ENCODE measurements at regions not wholly inside any gene's neighbourhood (a gene's known extent, or its start where the extent isn't known, plus 50 kb on each side); places are given as distances from the start of the nearest gene placed in this dataset.
A peak's percentile ranks its signal among the peaks of the same experiment; 100 is the strongest.

DNA sequence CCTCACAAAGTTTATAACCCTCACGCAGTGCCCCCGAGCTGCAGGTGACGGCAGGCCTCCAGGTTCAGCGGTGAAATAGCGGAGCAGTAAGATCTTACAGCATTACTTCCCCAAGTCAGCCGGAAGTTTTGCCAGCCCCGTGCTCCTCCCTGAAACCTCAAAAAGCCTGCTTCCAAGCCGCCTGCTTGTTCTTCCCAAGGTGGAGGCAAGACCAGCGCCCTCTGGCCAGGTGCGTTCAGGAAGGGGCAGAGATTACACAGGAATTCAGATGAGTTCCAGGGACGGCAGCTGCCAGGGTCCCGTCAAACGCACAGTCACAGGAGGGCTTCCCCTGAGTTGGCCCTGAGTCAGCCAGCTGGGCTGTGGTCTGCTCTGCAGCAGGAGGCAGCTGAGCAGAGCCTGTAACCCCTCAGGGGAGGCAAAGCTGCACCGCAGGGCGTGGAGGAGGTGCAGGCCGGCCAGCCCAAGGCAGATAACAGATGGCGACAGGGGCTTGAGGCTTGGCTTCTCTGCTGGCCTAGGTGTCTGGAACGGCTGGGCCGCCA, 124.1 kb upstream of the RPS6KA2 start:
- DNase-seq (ENCODE audit: low read depth) = no peak

DNA sequence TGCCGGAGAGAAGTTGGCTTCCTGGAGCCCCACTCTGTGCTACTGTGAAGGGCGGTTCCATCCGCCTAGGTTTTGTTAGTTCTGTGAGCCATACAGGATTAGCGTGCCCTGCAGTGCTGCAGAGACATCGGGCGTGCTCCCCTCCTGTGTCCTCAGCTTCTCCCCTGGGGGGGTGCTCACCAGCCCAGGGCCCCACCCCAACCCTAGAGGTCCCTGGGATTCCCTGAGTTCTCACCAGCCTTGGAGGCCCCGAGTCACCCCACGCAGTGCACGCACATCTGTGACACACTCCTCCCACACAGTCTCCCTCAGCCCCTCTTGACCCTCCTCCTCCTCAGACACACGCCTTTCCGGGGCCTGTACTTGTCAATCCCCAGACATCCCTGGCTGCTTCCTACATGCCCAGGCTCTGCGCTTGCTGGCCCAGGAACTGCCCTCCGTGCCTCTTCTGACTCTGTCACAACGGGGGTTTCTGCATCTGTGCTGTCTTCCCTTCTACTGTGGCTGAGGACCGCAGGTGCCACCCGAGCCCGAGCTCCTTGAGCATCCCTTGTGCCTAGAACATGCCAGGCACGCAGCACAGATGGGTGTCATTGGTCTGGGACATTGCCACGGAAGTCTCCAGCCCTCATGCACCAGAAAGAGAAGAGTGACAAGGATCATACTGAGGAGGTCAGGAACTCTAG, 123.2 kb upstream of the RPS6KA2 start:
- DNase-seq (ENCODE audit: low read depth) = no peak

DNA sequence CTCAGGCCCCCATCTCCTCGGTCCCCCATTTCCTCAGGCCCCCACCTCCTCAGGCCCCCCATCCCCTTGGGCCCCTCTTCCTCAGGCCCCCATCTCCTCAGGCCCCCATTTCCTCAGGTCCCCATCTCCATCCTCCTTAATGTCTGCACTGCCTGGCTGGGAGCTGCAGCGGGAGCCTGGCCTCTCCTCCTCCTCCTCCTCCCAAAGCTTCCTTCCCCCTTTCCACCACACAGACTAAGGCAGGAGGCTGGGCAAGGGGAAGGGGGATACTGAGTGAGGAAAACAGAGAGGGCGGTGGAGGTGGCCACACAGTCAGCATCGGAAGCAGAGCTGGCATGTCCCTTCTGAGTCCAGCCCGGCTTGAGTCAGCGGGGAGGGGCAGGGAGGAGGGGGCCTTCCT, 122.6 kb upstream of the RPS6KA2 start:
- DNase-seq (ENCODE audit: low read depth) = no peak

DNA sequence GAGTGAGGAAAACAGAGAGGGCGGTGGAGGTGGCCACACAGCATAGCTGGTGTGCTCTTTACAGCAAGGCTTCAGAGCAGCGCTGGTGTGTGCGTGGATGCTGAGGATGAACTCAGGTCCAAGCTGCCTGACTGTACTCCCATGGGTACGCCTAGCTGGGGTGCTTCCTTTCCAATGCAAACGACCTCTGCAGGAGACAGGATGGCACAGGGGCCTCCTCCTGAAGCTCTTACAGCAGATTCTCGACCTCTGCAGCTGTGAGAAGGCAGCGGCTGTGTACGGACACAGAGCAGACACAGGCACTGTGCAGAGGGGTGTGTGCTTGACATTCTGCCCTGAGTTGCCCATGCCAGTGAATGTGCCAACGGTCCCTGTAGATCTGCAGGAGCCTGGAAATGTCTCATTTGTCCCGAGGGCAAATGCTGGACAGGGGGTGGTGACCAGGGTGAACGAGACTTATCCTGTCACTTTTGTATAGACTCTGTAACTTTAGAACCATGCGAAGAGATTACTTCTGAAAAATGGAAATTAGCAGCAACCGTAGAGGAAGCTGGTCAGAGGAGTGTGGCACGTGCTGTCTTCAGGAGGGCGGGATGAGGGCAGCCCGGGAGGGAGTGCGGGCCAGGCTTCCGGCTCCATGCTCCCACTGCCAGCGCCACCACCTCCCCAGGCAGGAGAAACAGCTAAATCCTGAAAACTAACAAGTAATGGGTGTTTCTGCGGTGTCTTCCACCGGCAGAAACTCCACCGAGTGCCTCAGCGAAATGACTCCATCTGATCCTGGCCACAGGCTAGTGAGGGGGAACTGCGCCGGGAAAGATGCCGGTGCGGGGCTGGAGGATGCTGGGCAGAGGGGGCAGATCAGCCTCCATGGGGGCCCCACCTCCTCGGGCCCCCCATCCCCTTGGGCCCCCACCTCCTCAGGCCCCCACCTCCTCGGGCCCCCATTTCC, 120.9 kb upstream of the RPS6KA2 start:
- DNase-seq (ENCODE audit: low read depth) = no peak

DNA sequence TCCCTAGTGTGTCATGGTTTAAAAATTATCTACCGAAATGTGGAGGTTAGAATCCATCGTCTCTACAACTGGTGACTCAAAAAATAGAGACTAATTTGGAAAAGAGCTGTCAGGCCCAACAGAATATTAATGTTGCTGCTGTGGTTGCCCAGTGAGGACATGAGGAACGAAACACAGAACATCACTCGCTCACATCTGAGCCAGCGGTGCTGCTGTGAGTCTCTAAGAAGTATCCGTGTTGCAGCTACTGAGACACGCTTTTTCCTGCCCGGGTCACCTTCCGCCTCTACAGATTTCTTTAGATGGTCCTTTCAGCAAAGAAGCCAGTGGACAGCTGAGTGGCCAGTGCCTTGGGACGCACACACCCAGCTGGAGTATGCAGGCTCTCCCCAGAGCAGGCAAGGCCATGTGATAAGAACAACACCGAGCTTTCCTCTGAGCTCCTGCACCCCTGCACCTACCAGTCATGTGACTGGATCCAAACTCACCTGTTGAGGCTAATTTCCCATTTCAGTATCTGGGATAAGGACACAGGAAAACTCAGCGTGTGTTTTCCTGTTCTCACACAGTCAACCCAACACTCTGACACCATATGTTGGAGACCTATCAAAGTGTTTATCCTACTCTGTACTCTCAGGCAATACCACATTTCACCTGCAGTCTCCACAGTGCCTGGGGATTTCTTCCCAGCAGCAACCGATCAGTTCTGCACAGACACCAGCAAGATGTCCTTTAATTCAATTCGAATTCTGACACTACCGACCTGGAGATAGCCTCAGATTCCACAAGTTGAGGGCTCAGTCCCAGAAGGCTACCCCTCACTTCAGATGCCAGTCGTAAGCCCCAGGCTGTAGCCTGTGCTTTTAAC, 119.0 kb upstream of the RPS6KA2 start:
- no peak for DNase-seq (ENCODE audit: low read depth)

DNA sequence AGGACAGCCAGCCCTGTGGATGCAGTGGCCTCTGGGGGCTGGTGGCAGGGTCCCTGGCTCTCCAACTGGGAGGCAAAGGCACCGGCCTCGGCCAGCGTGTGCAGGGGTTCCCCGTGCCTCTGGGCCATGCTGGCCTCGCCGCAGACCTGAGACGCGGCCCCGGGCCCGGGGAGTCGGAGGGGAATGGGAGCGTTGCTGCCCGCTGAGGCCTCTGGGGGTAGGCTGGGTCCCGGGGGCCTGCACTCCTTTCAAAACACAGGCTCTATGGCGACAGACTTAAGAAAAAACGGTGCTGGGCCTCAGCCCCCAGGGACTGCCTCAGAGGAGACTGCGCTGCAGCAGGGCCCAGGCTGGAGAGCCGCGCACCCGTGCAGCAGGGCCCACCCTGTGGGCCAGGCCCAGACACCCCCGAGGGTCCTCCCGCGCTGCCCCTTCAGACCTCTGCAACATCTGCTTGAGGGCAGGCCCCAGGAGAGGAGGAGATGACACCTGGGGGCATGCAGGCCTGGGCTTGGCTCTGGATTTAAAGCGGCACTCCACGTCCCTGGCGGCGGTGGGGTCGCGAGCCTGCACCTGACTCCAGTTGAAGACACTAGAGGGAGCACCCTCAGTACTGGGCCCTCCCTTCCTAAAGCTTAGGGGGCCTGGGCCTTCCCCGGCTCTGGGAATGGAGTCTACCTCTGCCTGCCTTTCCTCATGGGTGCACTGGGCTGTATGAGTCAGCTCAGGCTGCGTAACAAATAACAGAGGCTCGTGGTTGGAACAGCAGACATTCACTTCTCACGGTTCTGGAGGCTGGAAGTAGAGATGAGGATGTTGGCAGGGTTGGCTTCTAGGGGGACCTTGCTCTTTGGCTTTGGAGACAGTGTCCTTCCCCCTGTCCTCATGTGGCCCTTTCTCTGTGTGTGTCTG, 117.4 kb upstream of the RPS6KA2 start:
- DNase-seq (ENCODE audit: low read depth) = no peak

DNA sequence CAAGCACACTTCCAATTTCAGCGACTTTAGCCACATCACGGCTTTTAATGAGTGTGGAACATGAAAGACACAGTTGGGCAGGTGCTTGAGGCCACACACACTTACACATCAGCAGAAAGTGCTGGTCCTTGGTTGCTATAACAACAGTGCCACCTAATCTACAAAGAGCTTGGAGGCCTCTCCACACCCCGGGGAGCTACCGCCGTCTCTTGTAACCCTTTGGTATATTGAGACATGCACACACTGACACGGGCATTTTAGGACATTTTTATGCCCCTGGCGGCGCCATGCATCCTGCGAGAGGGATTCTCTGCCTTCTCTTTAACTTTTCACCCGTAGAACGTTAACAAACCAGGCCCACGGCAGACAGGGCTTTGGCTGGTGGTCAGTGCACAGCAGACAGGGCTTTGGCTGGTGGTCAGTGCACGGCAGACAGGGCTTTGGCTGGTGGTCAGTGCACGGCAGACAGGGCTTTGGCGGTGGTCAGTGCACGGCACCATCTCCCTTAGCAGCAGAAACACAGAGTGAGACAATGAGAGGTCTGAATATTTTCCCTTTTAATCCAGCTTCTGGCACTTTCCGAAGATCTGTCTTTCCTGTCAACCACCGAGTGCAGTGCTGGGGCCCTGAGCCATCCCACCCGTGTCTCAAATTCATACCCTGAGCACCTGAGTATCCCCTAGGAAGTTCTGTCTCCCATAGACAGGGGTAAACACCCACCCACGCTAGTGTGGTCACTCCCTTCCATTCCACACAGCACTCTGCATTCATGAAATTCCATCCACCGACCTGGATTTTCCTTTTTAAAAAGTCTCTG, 116.6 kb upstream of the RPS6KA2 start:
- DNase-seq (ENCODE audit: low read depth) = no peak

DNA sequence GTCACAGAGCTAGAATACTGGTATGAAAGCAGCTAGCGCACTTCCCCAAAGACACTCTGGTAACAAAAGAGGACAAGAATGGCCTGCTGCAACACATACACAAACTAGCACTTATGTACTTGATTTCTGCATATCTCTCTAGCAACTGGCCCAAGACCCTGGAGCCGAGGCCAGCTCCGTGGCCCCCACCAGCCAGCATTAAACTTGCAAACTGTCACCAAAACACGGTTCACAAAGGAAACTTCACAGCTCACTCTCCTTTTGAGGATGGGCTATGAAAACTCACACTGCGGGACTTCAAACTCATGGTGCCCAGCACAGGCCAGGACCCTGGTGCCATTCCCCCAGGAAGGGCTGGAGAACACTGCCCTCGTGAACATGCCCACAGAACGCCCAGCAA, 115.9 kb upstream of the RPS6KA2 start:
- no peak for DNase-seq (ENCODE audit: low read depth)

DNA sequence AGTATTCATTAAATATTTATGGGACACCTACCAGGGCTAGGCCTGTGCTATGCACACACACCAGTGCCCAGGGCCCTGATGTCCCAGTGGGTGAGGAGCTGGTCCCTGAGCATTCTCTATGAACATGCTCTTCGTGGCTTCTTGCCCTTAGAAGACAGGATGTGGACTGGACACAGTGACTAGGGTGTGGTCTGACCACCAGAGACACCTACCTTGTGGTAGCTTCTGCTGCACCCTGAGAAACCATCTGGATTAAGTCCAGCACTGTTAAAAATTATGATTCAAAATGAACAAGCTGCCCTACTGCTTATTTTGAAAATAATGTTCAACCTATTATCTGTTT, 112.9 kb upstream of the RPS6KA2 start:
- no peak for DNase-seq (ENCODE audit: low read depth)

DNA sequence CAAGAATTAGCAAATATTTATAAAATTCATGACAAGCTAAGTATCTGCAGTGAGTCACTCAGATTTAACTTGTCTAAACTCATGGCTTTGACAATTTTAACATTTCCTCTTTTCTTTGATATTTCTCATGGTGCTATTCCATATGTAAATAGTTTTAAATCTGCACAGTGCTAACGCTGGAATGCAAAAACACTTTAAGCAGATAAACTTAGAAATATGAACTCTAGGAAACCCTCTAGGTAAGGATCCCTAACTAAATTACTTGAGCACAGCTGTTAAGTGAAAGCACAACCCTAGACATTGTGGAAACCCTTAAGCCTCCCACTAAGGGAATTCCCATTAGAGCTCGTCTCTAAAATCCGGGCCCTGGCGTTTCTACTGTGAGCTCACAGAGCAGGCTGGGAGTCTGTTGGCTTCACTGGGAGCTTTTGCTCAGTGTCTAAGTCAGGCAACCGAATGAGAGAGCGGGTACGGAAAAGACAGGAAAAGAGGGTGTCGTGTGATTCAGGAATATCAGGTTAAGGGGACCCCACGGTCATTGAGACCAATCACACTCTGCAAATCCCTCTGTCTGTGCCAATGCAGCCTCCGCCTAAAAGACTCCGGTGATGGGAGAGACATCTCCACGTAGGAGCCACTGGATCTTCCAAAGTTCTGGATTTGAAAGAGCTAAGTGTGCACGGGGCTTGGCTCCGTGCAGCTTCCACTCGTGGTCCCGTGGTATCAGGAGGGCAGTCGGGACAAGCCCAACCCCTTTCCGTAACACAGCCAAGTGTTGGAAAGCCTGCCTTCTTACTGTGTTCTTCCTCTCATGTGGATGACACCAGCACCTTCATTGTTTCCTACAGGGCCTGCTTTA, 112.3 kb upstream of the RPS6KA2 start:
- DNase-seq (ENCODE audit: low read depth) = no peak

DNA sequence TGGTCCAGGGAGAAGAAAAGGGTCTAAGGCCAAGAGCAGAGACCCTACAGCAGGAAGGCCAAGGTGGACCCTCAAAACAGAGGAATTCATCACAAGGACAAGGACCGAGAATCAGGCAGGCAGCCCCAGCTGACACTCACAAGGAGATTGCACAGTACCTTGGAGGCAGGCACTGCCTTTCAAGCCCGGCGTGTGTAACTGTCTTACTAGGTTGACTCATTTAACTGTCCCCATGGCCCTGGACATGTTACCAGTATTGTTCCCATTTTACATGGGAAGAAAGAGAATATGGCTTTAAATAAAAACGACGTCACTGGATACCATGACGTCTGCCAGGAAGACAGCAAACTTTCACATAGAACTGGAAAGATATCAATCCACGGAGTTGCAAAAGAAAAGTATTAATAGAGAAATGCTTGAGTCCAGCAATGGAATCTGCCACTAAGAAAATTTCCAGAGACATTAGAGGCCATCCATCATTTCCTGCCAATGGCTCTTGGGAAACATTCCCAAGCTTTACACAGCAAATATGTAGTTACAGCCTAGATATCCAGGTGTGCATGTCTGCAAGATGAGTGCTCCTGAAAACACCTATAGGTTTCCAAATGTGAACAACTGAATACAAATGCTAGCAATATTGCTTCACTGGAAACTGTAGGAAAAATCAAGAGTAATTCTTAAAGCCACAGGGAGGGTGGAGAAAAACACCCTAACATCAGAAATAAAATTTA, 111.5 kb upstream of the RPS6KA2 start:
- no peak for DNase-seq (ENCODE audit: low read depth)

DNA sequence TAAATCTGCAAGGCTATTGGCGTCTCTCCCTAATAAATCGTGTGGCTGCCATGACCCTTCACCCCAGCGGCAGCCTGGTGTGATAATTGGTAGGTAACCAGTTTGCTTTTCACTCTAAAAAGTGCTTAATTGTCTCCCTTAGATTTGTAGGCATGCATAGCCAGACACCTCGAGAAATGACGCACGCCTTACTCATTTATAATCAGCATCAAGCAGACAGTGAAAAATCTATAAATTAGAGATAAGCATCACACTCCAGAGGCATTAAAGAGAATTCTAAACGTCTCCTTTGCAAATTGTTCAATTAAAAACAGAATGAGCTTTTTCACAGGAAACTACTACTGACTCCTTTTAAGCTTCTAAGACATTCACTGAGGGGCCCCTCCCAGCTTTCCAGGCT, 110.2 kb upstream of the RPS6KA2 start:
- peak; percentile 11 for DNase-seq (ENCODE audit: low read depth)

DNA sequence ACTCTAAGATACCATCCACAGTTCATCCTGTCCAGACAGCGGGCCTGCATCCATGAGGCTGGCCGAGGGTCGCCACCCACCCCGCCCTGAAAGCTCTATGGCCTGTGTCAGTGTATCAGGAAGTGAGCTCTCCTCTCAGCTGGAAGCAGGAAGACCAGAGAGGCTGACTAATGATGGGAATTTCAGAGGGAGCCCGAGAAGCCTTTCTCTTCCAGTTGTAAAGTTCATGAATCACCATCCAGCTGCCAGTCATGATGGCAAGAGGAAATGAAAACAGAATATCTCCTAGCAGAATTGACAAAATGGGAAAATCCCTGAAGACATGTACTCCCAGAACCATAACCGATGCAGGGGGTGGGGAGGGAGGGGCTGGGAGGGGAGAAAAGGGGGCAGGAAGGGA, 109.6 kb upstream of the RPS6KA2 start:
- peak; percentile 74 for DNase-seq (ENCODE audit: low read depth)

DNA sequence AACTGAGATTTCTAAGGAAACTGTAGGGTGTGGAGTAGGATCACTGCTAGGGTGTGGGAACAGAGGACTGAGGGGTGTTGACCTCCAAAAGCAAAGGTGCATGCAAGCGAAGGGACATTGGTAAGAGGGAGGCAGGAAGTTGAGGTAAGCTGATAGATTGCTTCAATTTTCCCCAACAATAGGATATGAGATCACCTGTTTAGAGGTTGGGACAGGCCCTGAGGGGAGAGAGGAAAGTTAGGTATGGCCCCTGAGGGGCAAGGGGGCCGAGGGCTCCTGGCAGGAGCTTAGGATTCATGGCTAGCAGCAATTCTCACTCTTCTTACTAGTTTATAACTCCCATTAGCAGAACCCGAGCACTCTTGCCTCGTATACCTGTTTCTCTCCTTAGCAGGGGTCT, 106.8 kb upstream of the RPS6KA2 start:
- no peak for DNase-seq (ENCODE audit: low read depth)

DNA sequence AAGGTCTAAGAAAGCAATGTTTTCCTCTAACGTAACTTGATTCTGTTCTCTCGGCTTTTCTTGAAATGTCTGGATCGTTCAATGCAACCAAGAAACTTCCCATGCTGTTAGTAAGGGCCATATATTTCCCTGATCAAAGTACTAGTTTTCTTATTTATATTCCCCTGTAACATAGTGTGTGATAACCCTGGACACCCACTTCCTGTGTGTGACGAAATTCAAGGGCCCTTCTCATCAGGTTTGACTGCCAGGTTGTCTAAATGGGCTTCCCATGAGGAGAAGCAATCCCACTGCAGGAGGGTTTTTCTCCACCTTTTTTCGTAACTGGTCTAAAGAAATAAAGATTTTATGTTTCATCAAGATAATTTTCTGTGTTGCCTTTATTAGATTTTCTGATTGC, 102.6 kb upstream of the RPS6KA2 start:
- no peak for DNase-seq (ENCODE audit: low read depth)

DNA sequence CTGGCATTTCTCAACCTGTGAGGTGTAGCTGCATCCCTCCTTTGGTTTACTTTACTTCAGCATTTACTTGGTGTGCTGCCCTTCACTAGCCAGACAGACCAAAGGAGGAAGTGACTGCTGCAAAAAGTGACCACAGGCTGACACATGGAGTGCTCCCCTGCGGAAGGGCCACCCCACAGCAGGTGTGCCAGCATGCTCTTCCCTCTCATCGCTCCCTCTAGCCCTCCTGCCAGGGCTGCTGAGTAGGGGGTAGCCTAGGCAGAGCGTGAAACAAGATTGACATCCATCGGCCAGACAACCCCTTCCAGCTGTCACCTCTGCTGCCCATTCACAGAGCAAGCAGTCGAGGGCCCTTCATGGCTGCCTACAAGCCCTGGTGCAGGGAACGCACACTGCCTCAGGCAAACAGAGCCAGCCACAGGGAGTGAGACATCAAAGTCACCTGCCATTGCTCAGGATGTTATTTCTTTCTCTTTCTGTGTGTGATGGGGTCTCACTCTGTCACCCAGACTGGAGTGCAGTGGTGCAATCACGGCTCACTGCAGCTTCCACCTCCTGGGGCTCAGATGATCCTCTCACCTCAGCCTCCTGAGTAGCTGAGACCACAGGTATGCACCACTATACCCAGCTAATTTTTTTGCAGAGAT, 102.0 kb upstream of the RPS6KA2 start:
- no peak for DNase-seq (ENCODE audit: low read depth)

DNA sequence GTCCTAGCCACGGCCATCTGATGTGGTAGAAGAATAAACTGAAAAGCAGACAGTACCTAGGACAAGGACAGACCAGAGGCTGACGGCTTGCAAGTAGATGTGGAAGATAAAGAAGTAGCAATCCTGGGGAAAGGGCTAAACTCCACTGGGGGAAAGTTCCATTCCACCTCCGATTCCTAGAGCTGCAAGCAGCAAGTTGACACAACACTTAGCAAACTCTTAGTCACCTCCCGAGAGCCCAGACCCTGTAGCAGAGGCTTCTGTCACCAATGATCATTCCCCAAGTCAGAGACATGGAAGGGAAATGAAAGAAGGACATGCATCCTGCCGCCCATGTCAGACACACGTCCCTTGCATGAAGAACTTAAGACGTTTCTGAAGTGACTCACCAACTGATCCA, 99.2 kb upstream of the RPS6KA2 start:
- DNase-seq (ENCODE audit: low read depth) = peak; percentile 1

DNA sequence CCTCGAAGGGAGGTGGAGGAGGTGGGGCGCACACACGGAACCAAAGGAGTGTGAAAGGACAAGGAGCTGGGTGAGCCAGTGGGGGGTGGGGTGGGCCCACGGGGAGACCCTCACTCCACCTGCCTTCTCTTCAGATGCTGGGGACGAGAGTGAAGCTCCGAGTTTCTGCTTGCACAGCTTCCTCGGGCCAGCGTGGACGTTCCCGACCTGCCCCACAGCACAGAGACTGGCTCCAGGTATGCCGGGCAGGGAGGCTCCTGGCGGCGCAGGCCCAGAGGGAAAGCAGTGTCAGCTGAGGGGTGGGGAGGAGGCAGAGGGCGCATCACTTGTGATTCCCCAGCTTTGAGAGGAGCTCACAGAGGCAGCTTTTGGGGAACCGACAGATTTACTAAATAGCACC, 98.5 kb upstream of the RPS6KA2 start:
- no peak for DNase-seq (ENCODE audit: low read depth)

Measured in EH (cell line).